GM23248 (cell line): ENCODE measurements at regions not wholly inside any gene's neighbourhood (a gene's known extent, or its start where the extent isn't known, plus 50 kb on each side); places are given as distances from the start of the nearest gene placed in this dataset.

ENCODE experiments used
- DNase-seq: peaks from one replicate; pipeline ENCODE4 v3.0.0-alpha.2; 2015
- H2AFZ ChIP-seq: fragments of 200-600 bp; sonication (generic); 2 replicates; pipeline ENCODE4 v1.6.1; 2016; ENCODE audit warnings: antibody characterized with exemption
- H3F3A ChIP-seq: fragments of 200-600 bp; sonication (generic); 2 replicates; pipeline ENCODE4 v1.6.1; 2016; ENCODE audit warnings: mild to moderate bottlenecking, antibody characterized with exemption, mixed run types; ENCODE audit not compliant: insufficient read depth
- H3K27ac ChIP-seq: fragments of 200-600 bp; sonication (generic); 2 replicates; pipeline ENCODE4 v1.5.1; 2016; ENCODE audit warnings: mild to moderate bottlenecking
- H3K27me3 ChIP-seq: fragments of 200-600 bp; sonication (generic); replicated peaks from 2 replicates; pipeline ENCODE4 v1.6.1; 2016; ENCODE audit warnings: mild to moderate bottlenecking; ENCODE audit not compliant: insufficient read depth
- H3K36me3 ChIP-seq: fragments of 200-600 bp; sonication (generic); 2 replicates; pipeline ENCODE4 v1.6.1; 2016; ENCODE audit warnings: low read depth, mild to moderate bottlenecking
- H3K4me1 ChIP-seq: fragments of 200-600 bp; sonication (generic); 2 replicates; pipeline ENCODE4 v1.6.1; 2016; ENCODE audit warnings: mild to moderate bottlenecking; ENCODE audit not compliant: insufficient read depth
- H3K4me2 ChIP-seq: fragments of 200-600 bp; sonication (generic); one replicate; pipeline ENCODE4 v1.6.1; 2016; ENCODE audit warnings: mild to moderate bottlenecking; ENCODE audit not compliant: unreplicated experiment
- H3K4me3 ChIP-seq: fragments of 200-600 bp; sonication (generic); 2 replicates; pipeline ENCODE4 v1.5.1; 2016; ENCODE audit warnings: mild to moderate bottlenecking
- H3K79me2 ChIP-seq: fragments of 200-600 bp; sonication (generic); 2 replicates; pipeline ENCODE4 v1.6.1; 2016; ENCODE audit warnings: mild to moderate bottlenecking; ENCODE audit not compliant: insufficient read depth
- H3K9ac ChIP-seq: fragments of 200-600 bp; sonication (generic); 2 replicates; pipeline ENCODE4 v1.6.1; 2016; ENCODE audit warnings: mild to moderate bottlenecking
- H3K9me2 ChIP-seq: fragments of 200-600 bp; sonication (generic); 2 replicates; pipeline ENCODE4 v1.6.1; 2016; ENCODE audit warnings: mixed run types, mild to moderate bottlenecking, moderate library complexity; ENCODE audit not compliant: insufficient read depth
- H3K9me3 ChIP-seq: fragments of 200-600 bp; sonication (generic); one replicate; pipeline ENCODE4 v1.6.1; 2017; ENCODE audit warnings: low read depth
- H4K20me1 ChIP-seq: fragments of 200-600 bp; sonication (generic); 2 replicates; pipeline ENCODE4 v1.6.0; 2016; ENCODE audit not compliant: insufficient read depth
- EZH2 ChIP-seq: fragments of 200-600 bp; sonication (generic); IDR thresholded peaks from 2 replicates; pipeline ENCODE4 v1.6.1; 2018; ENCODE audit warnings: antibody characterized with exemption, mild to moderate bottlenecking; ENCODE audit not compliant: insufficient read depth, poor library complexity, severe bottlenecking
- EZH2phosphoT487 ChIP-seq: fragments of 200-600 bp; sonication (generic); IDR thresholded peaks from 2 replicates; pipeline ENCODE4 v1.6.1; 2018; ENCODE audit warnings: antibody characterized with exemption, moderate library complexity, mild to moderate bottlenecking, low read depth; ENCODE audit not compliant: insufficient read depth
- WGBS, 2 experiments: methylation state at CpG; one replicate each; pipeline ENCODE4 v1.1.6; 2015 to 2017; ENCODE audit warnings: low lambda C conversion rate in 2 of 2, low coverage in 1 of 2; ENCODE audit errors: missing lambda C conversion rate in 2 of 2; 5-methylcytosine and 5-hydroxymethylcytosine counted together
- in situ Hi-C: fragments of 300-500 bp; cut with MboI; formaldehyde crosslinking; loops from 2 replicates; pipeline ENCODE4 v1.15.0; 2020

DNA sequence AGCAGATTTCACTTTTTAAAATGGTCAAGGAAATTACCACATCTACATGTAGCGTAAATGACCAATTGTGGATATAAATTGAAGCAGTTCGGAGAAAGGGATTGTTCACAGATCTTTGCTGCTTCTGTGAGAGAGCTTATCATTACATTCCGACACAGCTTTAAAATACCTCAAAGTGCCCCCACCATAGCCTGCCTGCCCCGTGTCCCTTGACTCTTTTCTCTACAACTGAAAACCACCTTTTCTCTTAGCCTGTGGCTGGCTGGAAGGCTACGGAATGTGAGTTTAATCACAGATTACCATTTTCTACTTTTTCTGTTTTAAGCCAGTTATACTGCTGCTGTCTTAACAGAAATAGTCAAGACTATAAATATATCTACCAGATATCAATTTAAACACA, 347.2 kb upstream of the MAP3K7 start:
- TF ChIP-seq EZH2 (no peak), EZH2phosphoT487 (no peak)
- no peaks in the 10 kb centered on the region for H3K79me2 ChIP-seq
- in situ Hi-C loops = no loop called here
- no peak overlapping the region for H3K9ac ChIP-seq
- H3K9me3 ChIP-seq = no peaks in the 10 kb centered on the region
- no peak overlapping the region for H3K4me2 ChIP-seq
- H3K9me2 ChIP-seq = no peaks in the 10 kb centered on the region
- no peak overlapping the region for H3K27ac ChIP-seq
- 36 to 40% methylated on average over 5 of the region's 5 CpGs for WGBS, 2 experiments
- DNase-seq = no peak
- H3K36me3 ChIP-seq = no peaks in the 10 kb centered on the region
- H4K20me1 ChIP-seq = no peaks in the 10 kb centered on the region
- 0 out of 2 replicates have a peak, but pooled peaks cover 4% of the 10 kb centered on the region for H3K27me3 ChIP-seq
- no peak overlapping the region for H2AFZ ChIP-seq
- no peaks in the 10 kb centered on the region for H3K4me1 ChIP-seq
- H3K4me3 ChIP-seq = no peak overlapping the region
- no peaks in the 10 kb centered on the region for H3F3A ChIP-seq

DNA sequence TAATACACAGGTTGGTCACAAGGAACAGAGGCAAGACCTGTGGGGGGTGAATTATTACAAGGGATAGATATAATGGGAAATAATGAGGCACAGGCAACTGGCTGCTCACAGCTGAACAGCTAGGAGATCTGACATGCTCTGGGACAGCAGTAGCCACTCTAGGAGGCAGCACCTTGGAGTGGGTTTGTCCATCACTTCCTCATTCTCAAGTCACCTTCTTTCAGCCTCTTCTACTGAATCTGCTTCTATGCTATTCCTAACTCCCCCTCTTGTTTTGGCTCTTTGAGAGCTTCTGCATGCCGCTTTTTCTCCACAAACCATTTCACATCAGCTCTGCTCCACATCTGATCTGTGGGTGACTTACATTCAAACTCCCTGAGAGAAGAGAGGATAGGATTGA, 345.5 kb upstream of the MAP3K7 start:
- Histone ChIP-seq H3K4me2 (no peak overlapping the region), H3K79me2 (no peaks in the 10 kb centered on the region), H3K9me3 (no peaks in the 10 kb centered on the region), H3K4me1 (no peaks in the 10 kb centered on the region), H3K36me3 (no peaks in the 10 kb centered on the region), H3K27me3 (0 out of 2 replicates have a peak, but pooled peaks cover 4% of the 10 kb centered on the region), H2AFZ (no peak overlapping the region), H3F3A (no peaks in the 10 kb centered on the region), H3K9me2 (no peaks in the 10 kb centered on the region), H3K27ac (no peak overlapping the region), H3K4me3 (no peak overlapping the region), H3K9ac (no peak overlapping the region), H4K20me1 (no peaks in the 10 kb centered on the region)
- in situ Hi-C loops = no loop called here
- 16 to 17% methylated on average over 1 of the region's 1 CpG for WGBS, 2 experiments
- TF ChIP-seq EZH2 = no peak
- no peak for TF ChIP-seq EZH2phosphoT487
- DNase-seq = no peak

GRCh38 chr6:90928051-90928450, 341.2 kb upstream of the MAP3K7 start:
- TF ChIP-seq EZH2 (no peak), EZH2phosphoT487 (no peak)
- Histone ChIP-seq H4K20me1 (no peaks in the 10 kb centered on the region), H3K27me3 (no peaks in the 10 kb centered on the region), H2AFZ (no peak overlapping the region), H3K9me2 (no peaks in the 10 kb centered on the region), H3K9me3 (no peaks in the 10 kb centered on the region), H3K4me2 (no peak overlapping the region), H3K4me3 (no peak overlapping the region), H3K79me2 (no peaks in the 10 kb centered on the region), H3F3A (no peaks in the 10 kb centered on the region), H3K9ac (no peak overlapping the region), H3K27ac (no peak overlapping the region), H3K4me1 (no peaks in the 10 kb centered on the region), H3K36me3 (no peaks in the 10 kb centered on the region)
- in situ Hi-C loops = no loop called here
- no peak for DNase-seq
- WGBS, 2 experiments = 42 to 43% methylated on average over 2 of the region's 2 CpGs

DNA sequence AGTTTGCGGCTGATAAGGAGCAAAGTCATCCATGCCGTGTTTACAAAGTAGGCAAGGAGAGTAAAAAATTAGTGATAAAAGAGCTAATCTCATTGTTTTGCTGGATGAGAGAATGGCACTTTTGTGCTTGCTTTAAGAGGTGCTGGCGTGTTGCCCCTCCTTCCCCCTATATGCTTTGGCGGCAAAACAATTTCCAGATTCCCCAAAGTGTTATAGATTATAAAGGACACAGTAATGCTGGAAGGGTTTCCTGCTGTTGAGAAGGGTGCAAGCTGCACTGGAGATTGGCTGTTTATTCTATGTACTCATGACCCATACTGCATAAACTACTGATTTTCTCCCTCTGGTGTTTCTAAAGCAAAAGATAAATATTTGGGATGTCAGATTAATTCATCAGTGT, 338.9 kb upstream of the MAP3K7 start:
- in situ Hi-C loops = no loop called here
- Histone ChIP-seq H4K20me1 (no peaks in the 10 kb centered on the region), H3K9me2 (no peaks in the 10 kb centered on the region), H3K27ac (no peak overlapping the region), H3K4me2 (no peak overlapping the region), H3K4me3 (no peak overlapping the region), H3K9me3 (no peaks in the 10 kb centered on the region), H3K9ac (no peak overlapping the region), H3K27me3 (no peaks in the 10 kb centered on the region), H3F3A (no peaks in the 10 kb centered on the region), H3K36me3 (no peaks in the 10 kb centered on the region), H3K4me1 (no peaks in the 10 kb centered on the region), H2AFZ (no peak overlapping the region), H3K79me2 (no peaks in the 10 kb centered on the region)
- DNase-seq = no peak
- TF ChIP-seq EZH2 = no peak
- TF ChIP-seq EZH2phosphoT487 = no peak
- WGBS, 2 experiments = 35 to 36% methylated on average over 4 of the region's 4 CpGs

DNA sequence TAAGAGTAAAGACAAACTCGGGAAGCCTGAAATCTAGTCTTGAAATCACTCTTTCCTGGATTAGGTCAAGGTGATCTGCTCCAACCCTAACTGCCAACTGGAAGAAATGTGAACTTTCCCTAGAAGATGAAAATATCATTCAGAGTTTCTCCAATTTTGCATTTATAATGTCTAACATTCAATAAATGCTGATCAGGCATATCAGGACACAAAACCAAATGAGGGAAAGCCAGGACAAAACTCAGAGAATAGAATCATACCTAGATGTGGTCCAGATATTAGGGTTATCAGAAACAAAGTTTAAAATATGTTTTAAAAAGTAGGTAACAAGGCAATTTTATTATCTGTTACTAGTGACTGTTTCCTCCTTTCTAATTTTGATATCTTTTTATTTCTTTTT, 335.5 kb upstream of the MAP3K7 start:
- no peak overlapping the region for H3K4me3 ChIP-seq
- H3K79me2 ChIP-seq = no peaks in the 10 kb centered on the region
- H3F3A ChIP-seq = no peaks in the 10 kb centered on the region
- TF ChIP-seq EZH2 = no peak
- TF ChIP-seq EZH2phosphoT487 = no peak
- no peaks in the 10 kb centered on the region for H3K9me3 ChIP-seq
- H3K36me3 ChIP-seq = no peaks in the 10 kb centered on the region
- in situ Hi-C loops = no loop called here
- 0 to 22% methylated on average over 1 of the region's 1 CpG for WGBS, 2 experiments
- H3K4me2 ChIP-seq = no peak overlapping the region
- H3K9me2 ChIP-seq = no peaks in the 10 kb centered on the region
- no peak overlapping the region for H3K27ac ChIP-seq
- H3K27me3 ChIP-seq = no peaks in the 10 kb centered on the region
- no peak overlapping the region for H3K9ac ChIP-seq
- no peak overlapping the region for H2AFZ ChIP-seq
- no peak for DNase-seq
- H4K20me1 ChIP-seq = no peaks in the 10 kb centered on the region
- no peaks in the 10 kb centered on the region for H3K4me1 ChIP-seq
